ENCODE measurements at regions not wholly inside any gene's neighbourhood (a gene's known extent, or its start where the extent isn't known, plus 50 kb on each side); places are given as distances from the start of the nearest gene placed in this dataset.

- CTCF ChIA-PET (ENCODE audit: low intra/inter-chr PET ratio, low total read pairs): no interaction called here
- DNase-seq (ENCODE audit: low spot score) (no peak), FAIRE-seq (no peak), ATAC-seq (no peak)
- Histone ChIP-seq H3K4me2 (ENCODE audit: low read depth, low read length) (no peak overlapping the region), H3K27ac (ENCODE audit: extremely low read length, insufficient read depth, low read length) (no peak overlapping the region), H3K9me3 (ENCODE audit: low read length) (no peaks in the 10 kb centered on the region), H3K36me3 (replicated peaks in 1 of 2; ENCODE audit: control insufficient read depth in 1 of 2, insufficient read depth in 2 of 2, low read length in 2 of 2) (no peaks in the 10 kb centered on the region), H4K20me1 (ENCODE audit: insufficient read depth, low read length) (no peaks in the 10 kb centered on the region), H2AFZ (ENCODE audit: low read length) (no peak overlapping the region), H3K79me2 (ENCODE audit: insufficient read depth, low read length) (no peaks in the 10 kb centered on the region), H3K9ac (ENCODE audit: insufficient read depth, low read depth, low read length) (no peak overlapping the region), H3K4me3 (replicated peaks in 1 of 3; ENCODE audit: insufficient read depth in 1 of 3, low read depth in 2 of 3, low read length in 3 of 3) (no peak overlapping the region), H3K27me3 (ENCODE audit: control insufficient read depth in 1 of 2, insufficient read depth in 2 of 2, low read length in 2 of 2) (peaks cover 0 to 4% of the 10 kb centered on the region in 2 experiments; a peak in 2 of 5 replicates), H3K4me1 (ENCODE audit: insufficient read depth, low read length) (no peaks in the 10 kb centered on the region)
- intact Hi-C loops (cut with micrococcal nuclease; ENCODE audit: unreplicated experiment): no loop called here
- in situ Hi-C loops (cut with HindIII; ENCODE audit: extremely low pct_ligation_motif_present, low pct_unique_long_range_greater_than_20kb): no loop called here
- POLR2A ChIA-PET: no interaction called here
- TF ChIP-seq ZNF703 (CRISPR knock-in tag; IDR thresholded peaks at IDR 0.05; ENCODE audit: borderline replicate concordance): no peak
- no TSS peak for BruUV-seq (replicated peaks)
These were observed 114.2 kb upstream of the CADM1 start for GRCh38 chr11:115618428-115618827.

- ATAC-seq: no peak
- no peak overlapping the region for H3K4me3 ChIP-seq (replicated peaks in 1 of 3; ENCODE audit: insufficient read depth in 1 of 3, low read depth in 2 of 3, low read length in 3 of 3)
- no peak for DNase-seq (ENCODE audit: low spot score)
- intact Hi-C loops (cut with micrococcal nuclease; ENCODE audit: unreplicated experiment) (no loop called here), in situ Hi-C loops (cut with HindIII; ENCODE audit: extremely low pct_ligation_motif_present, low pct_unique_long_range_greater_than_20kb) (no loop called here)
- no TSS peak for BruUV-seq (replicated peaks)
- H3K27ac ChIP-seq (ENCODE audit: extremely low read length, insufficient read depth, low read length): no peak overlapping the region
- no peaks in the 10 kb centered on the region for H3K36me3 ChIP-seq (replicated peaks in 1 of 2; ENCODE audit: control insufficient read depth in 1 of 2, insufficient read depth in 2 of 2, low read length in 2 of 2)
- H3K9me3 ChIP-seq (ENCODE audit: low read length): no peaks in the 10 kb centered on the region
- WGBS (ENCODE audit: low lambda C conversion rate): 0% methylated on average over 2 of the region's 2 CpGs
- H3K9ac ChIP-seq (ENCODE audit: insufficient read depth, low read depth, low read length): no peak overlapping the region
- H3K4me1 ChIP-seq (ENCODE audit: insufficient read depth, low read length): no peaks in the 10 kb centered on the region
- no peaks in the 10 kb centered on the region for H4K20me1 ChIP-seq (ENCODE audit: insufficient read depth, low read length)
- H3K79me2 ChIP-seq (ENCODE audit: insufficient read depth, low read length): no peaks in the 10 kb centered on the region
- ChIA-PET POLR2A (no interaction called here), CTCF (ENCODE audit: low intra/inter-chr PET ratio, low total read pairs) (no interaction called here)
- H3K4me2 ChIP-seq (ENCODE audit: low read depth, low read length): no peak overlapping the region
- no peak overlapping the region for H2AFZ ChIP-seq (ENCODE audit: low read length)
- no peak for FAIRE-seq
- peaks cover 0 to 4% of the 10 kb centered on the region in 2 experiments; a peak in 2 of 5 replicates for H3K27me3 ChIP-seq (ENCODE audit: control insufficient read depth in 1 of 2, insufficient read depth in 2 of 2, low read length in 2 of 2)
- TF ChIP-seq BCL6 (CRISPR knock-in tag; IDR thresholded peaks at IDR 0.05) (no peak), SKI (IDR thresholded peaks at IDR 0.05; ENCODE audit: partially characterized antibody) (no peak), RBM39 (IDR thresholded peaks at IDR 0.05; ENCODE audit: low read depth, low read length, poor library complexity, severe bottlenecking) (no peak), MXD4 (CRISPR knock-in tag; IDR thresholded peaks at IDR 0.05) (no peak), ZNF562 (CRISPR knock-in tag; IDR thresholded peaks at IDR 0.05; ENCODE audit: borderline replicate concordance) (no peak), ZNF792 (CRISPR knock-in tag; IDR thresholded peaks at IDR 0.05) (no peak), ZNF891 (CRISPR knock-in tag; IDR thresholded peaks at IDR 0.05) (no peak), ZNF503 (CRISPR knock-in tag; IDR thresholded peaks at IDR 0.05) (no peak)
- TF ChIP-seq, protein P1, sequence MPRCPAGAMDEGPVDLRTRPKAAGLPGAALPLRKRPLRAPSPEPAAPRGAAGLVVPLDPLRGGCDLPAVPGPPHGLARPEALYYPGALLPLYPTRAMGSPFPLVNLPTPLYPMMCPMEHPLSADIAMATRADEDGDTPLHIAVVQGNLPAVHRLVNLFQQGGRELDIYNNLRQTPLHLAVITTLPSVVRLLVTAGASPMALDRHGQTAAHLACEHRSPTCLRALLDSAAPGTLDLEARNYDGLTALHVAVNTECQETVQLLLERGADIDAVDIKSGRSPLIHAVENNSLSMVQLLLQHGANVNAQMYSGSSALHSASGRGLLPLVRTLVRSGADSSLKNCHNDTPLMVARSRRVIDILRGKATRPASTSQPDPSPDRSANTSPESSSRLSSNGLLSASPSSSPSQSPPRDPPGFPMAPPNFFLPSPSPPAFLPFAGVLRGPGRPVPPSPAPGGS (CRISPR knock-in tag; IDR thresholded peaks at IDR 0.05): no peak
- TF ChIP-seq, protein P2, sequence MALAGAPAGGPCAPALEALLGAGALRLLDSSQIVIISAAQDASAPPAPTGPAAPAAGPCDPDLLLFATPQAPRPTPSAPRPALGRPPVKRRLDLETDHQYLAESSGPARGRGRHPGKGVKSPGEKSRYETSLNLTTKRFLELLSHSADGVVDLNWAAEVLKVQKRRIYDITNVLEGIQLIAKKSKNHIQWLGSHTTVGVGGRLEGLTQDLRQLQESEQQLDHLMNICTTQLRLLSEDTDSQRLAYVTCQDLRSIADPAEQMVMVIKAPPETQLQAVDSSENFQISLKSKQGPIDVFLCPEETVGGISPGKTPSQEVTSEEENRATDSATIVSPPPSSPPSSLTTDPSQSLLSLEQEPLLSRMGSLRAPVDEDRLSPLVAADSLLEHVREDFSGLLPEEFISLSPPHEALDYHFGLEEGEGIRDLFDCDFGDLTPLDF (CRISPR knock-in tag; IDR thresholded peaks at IDR 0.05): no peak
These were observed 113.6 kb upstream of the CADM1 start for GRCh38 chr11:115617767-115618166.

Data from HepG2 (cell line).